WTC11 (cell line): ENCODE measurements at regions not wholly inside any gene's neighbourhood (a gene's known extent, or its start where the extent isn't known, plus 50 kb on each side); places are given as distances from the start of the nearest gene placed in this dataset.

ENCODE experiments used
- ATAC-seq: fragments of 200-7000 bp; cut with Tn5 transposase; 2 replicates; pipeline ENCODE4 v1.10.0; 2021; ENCODE audit warnings: mild to moderate bottlenecking, moderate library complexity
- CTCF ChIA-PET: fragments of 300-600 bp; sonication (Branson Sonifier 250); formaldehyde crosslinking; loops from one replicate; lab custom pipeline; 2021; ENCODE audit warnings: antibody characterized with exemption; lab: Charles Lee
- POLR2A ChIA-PET: fragments of 350-600 bp; sonication (Branson Sonifier 250); formaldehyde crosslinking; loops from one replicate; lab custom pipeline; 2021; ENCODE audit warnings: antibody characterized with exemption; lab: Charles Lee
- DNase-seq: peaks from one replicate; pipeline ENCODE4 v3.0.0; 2021; ENCODE audit warnings: low spot score
- H3K27ac Mint-ChIP-seq: 2 replicates; pipeline ENCODE4 v1.8.0; 2021; ENCODE audit warnings: mixed read lengths
- H3K27me3 Mint-ChIP-seq: 2 replicates; pipeline ENCODE4 v1.8.0; 2021; ENCODE audit warnings: low read depth, mild to moderate bottlenecking, moderate library complexity, mixed read lengths
- H3K36me3 Mint-ChIP-seq: 2 replicates; pipeline ENCODE4 v1.8.0; 2021; ENCODE audit warnings: mixed read lengths
- H3K4me1 Mint-ChIP-seq: 2 replicates; pipeline ENCODE4 v1.8.0; 2022; ENCODE audit warnings: mixed read lengths
- H3K4me3 Mint-ChIP-seq: 2 replicates; pipeline ENCODE4 v1.8.0; 2021; ENCODE audit warnings: mild to moderate bottlenecking, moderate library complexity, mixed read lengths
- H3K9me3 Mint-ChIP-seq: 2 replicates; pipeline ENCODE4 v1.8.0; 2021; ENCODE audit warnings: mixed read lengths
- AR ChIP-seq: fragments of 250-450 bp; sonication (Bioruptor Pico); IDR thresholded peaks from 2 replicates; pipeline ENCODE4 v1.9.0; 2021; ENCODE audit warnings: mild to moderate bottlenecking
- ATF1 ChIP-seq: sonication (generic); formaldehyde crosslinking; IDR thresholded peaks from 2 replicates; pipeline ENCODE4 v1.8.1; 2023; ENCODE audit warnings: mild to moderate bottlenecking, moderate library complexity, missing genetic modification reagents
- ATF2 ChIP-seq: sonication (generic); formaldehyde crosslinking; IDR thresholded peaks from 2 replicates; pipeline ENCODE4 v1.8.1; 2022; ENCODE audit warnings: low read depth, missing genetic modification reagents, borderline replicate concordance
- ATF3 ChIP-seq: sonication (generic); formaldehyde crosslinking; conservative IDR thresholded peaks from 2 replicates; pipeline ENCODE4 v1.8.1; 2022; ENCODE audit warnings: mild to moderate bottlenecking, missing genetic modification reagents
- CREB1 ChIP-seq: sonication (generic); formaldehyde crosslinking; IDR thresholded peaks from 2 replicates; pipeline ENCODE4 v1.8.0; 2023; ENCODE audit warnings: mild to moderate bottlenecking, missing genetic modification reagents
- CREM ChIP-seq: sonication (generic); formaldehyde crosslinking; IDR thresholded peaks from 2 replicates; pipeline ENCODE4 v1.8.1; 2022; ENCODE audit warnings: mild to moderate bottlenecking, missing genetic modification reagents, moderate library complexity
- E2F5 ChIP-seq: sonication (generic); formaldehyde crosslinking; IDR thresholded peaks from 2 replicates; pipeline ENCODE4 v1.8.1; 2022; ENCODE audit warnings: mild to moderate bottlenecking, moderate library complexity, missing genetic modification reagents
- EMX1 ChIP-seq: fragments of 250-450 bp; sonication (Bioruptor Pico); IDR thresholded peaks from 2 replicates; pipeline ENCODE4 v1.8.0; 2021; ENCODE audit warnings: mild to moderate bottlenecking
- ESRRA ChIP-seq: sonication (generic); formaldehyde crosslinking; IDR thresholded peaks from 2 replicates; pipeline ENCODE4 v1.8.1; 2022; ENCODE audit warnings: mild to moderate bottlenecking, missing genetic modification reagents, borderline replicate concordance
- FOXJ3 ChIP-seq: sonication (generic); formaldehyde crosslinking; IDR thresholded peaks from 2 replicates; pipeline ENCODE4 v1.9.0; 2021; ENCODE audit warnings: missing genetic modification reagents, mild to moderate bottlenecking, borderline replicate concordance
- FOXP1 ChIP-seq: sonication (generic); formaldehyde crosslinking; IDR thresholded peaks from 2 replicates; pipeline ENCODE4 v1.8.0; 2022; ENCODE audit warnings: missing genetic modification reagents, mild to moderate bottlenecking, moderate library complexity, borderline replicate concordance
- GRHL2 ChIP-seq: fragments of 250-450 bp; sonication (Bioruptor Pico); IDR thresholded peaks from 2 replicates; pipeline ENCODE4 v1.8.0; 2022; ENCODE audit warnings: mild to moderate bottlenecking, moderate library complexity; ENCODE audit not compliant: insufficient replicate concordance, severe bottlenecking
- KAT7 ChIP-seq: sonication (generic); formaldehyde crosslinking; IDR thresholded peaks from 2 replicates; pipeline ENCODE4 v1.8.1; 2023; ENCODE audit warnings: missing genetic modification reagents, mild to moderate bottlenecking, borderline replicate concordance
- NFE2L1 ChIP-seq: sonication (generic); formaldehyde crosslinking; IDR thresholded peaks from 2 replicates; pipeline ENCODE4 v1.8.1; 2023; ENCODE audit warnings: missing genetic modification reagents
- NFYB ChIP-seq: sonication (generic); formaldehyde crosslinking; conservative IDR thresholded peaks from 2 replicates; pipeline ENCODE4 v1.8.0; 2022; ENCODE audit warnings: low read depth, missing genetic modification reagents
- NR2C2 ChIP-seq: sonication (generic); formaldehyde crosslinking; IDR thresholded peaks from 2 replicates; pipeline ENCODE4 v1.8.0; 2022; ENCODE audit warnings: mild to moderate bottlenecking, missing genetic modification reagents
- NR3C1 ChIP-seq: sonication (generic); formaldehyde crosslinking; conservative IDR thresholded peaks from 2 replicates; pipeline ENCODE4 v1.8.1; 2023; ENCODE audit warnings: low read depth, mild to moderate bottlenecking, missing genetic modification reagents
- RELA ChIP-seq: sonication (generic); formaldehyde crosslinking; IDR thresholded peaks from 2 replicates; pipeline ENCODE4 v1.8.1; 2022; ENCODE audit warnings: missing genetic modification reagents, mild to moderate bottlenecking, borderline replicate concordance
- SMAD4 ChIP-seq: sonication (generic); formaldehyde crosslinking; IDR thresholded peaks from 2 replicates; pipeline ENCODE4 v1.8.0; 2022; ENCODE audit warnings: mild to moderate bottlenecking, missing genetic modification reagents
- SOX15 ChIP-seq: fragments of 250-450 bp; sonication (Bioruptor Pico); IDR thresholded peaks from 2 replicates; pipeline ENCODE4 v1.9.0; 2021; ENCODE audit warnings: mild to moderate bottlenecking
- TCF7 ChIP-seq: sonication (generic); formaldehyde crosslinking; IDR thresholded peaks from 2 replicates; pipeline ENCODE4 v1.8.0; 2022; ENCODE audit warnings: mild to moderate bottlenecking, low read depth, missing genetic modification reagents, moderate library complexity
- TEAD1 ChIP-seq: sonication (generic); formaldehyde crosslinking; IDR thresholded peaks from 2 replicates; pipeline ENCODE4 v1.8.0; 2022; ENCODE audit warnings: mild to moderate bottlenecking, missing genetic modification reagents
- USF1 ChIP-seq: sonication (generic); formaldehyde crosslinking; IDR thresholded peaks from 2 replicates; pipeline ENCODE4 v1.8.0; 2022; ENCODE audit warnings: mild to moderate bottlenecking, missing genetic modification reagents
- ZBTB21 ChIP-seq: sonication (generic); formaldehyde crosslinking; IDR thresholded peaks from 2 replicates; pipeline ENCODE4 v1.8.1; 2023; ENCODE audit warnings: mild to moderate bottlenecking, missing genetic modification reagents, borderline replicate concordance
- ZNF121 ChIP-seq: sonication (generic); formaldehyde crosslinking; IDR thresholded peaks from 2 replicates; pipeline ENCODE4 v1.8.0; 2023; ENCODE audit warnings: missing genetic modification reagents
- ZNF138 ChIP-seq: sonication (generic); formaldehyde crosslinking; conservative IDR thresholded peaks from 2 replicates; pipeline ENCODE4 v1.8.1; 2022; ENCODE audit warnings: mild to moderate bottlenecking, moderate library complexity, missing genetic modification reagents
- ZNF219 ChIP-seq: sonication (generic); formaldehyde crosslinking; IDR thresholded peaks from 2 replicates; pipeline ENCODE4 v1.8.0; 2023; ENCODE audit warnings: missing genetic modification reagents, mild to moderate bottlenecking, borderline replicate concordance
- ZNF416 ChIP-seq: fragments of 250-450 bp; sonication (Bioruptor Pico); IDR thresholded peaks from 2 replicates; pipeline ENCODE4 v1.9.0; 2021; ENCODE audit warnings: mild to moderate bottlenecking, inconsistent platforms
- ZNF671 ChIP-seq: fragments of 250-450 bp; sonication (Bioruptor Pico); IDR thresholded peaks from 2 replicates; pipeline ENCODE4 v1.8.0; 2021; ENCODE audit warnings: mild to moderate bottlenecking
- ZSCAN18 ChIP-seq: fragments of 250-450 bp; sonication (Bioruptor Pico); IDR thresholded peaks from 2 replicates; pipeline ENCODE4 v2.1.2; 2022; ENCODE audit warnings: mild to moderate bottlenecking, moderate library complexity
- TF ChIP-seq, protein P1 (sequence below): sonication (generic); formaldehyde crosslinking; IDR thresholded peaks from 2 replicates; pipeline ENCODE4 v1.8.1; 2023; ENCODE audit warnings: mild to moderate bottlenecking, missing genetic modification reagents, moderate library complexity

GRCh38 chr5:110082194-110082593 lies 392.5 kb downstream of the MAN2A1 start:
- no peak overlapping the region for H3K4me3 Mint-ChIP-seq
- POLR2A ChIA-PET: no interaction called here
- no peak for TF ChIP-seq NR3C1 (CRISPR knock-in tag)
- no peak for TF ChIP-seq TCF7 (CRISPR knock-in tag)
- no peak for TF ChIP-seq FOXP1
- TF ChIP-seq ZNF121 (CRISPR knock-in tag): no peak
- no peak for TF ChIP-seq RELA (CRISPR knock-in tag)
- TF ChIP-seq ATF2 (CRISPR knock-in tag): no peak
- TF ChIP-seq ATF1 (CRISPR knock-in tag): no peak
- TF ChIP-seq ZBTB21 (CRISPR knock-in tag): no peak
- TF ChIP-seq AR (CRISPR knock-in tag): no peak
- TF ChIP-seq, protein P1, sequence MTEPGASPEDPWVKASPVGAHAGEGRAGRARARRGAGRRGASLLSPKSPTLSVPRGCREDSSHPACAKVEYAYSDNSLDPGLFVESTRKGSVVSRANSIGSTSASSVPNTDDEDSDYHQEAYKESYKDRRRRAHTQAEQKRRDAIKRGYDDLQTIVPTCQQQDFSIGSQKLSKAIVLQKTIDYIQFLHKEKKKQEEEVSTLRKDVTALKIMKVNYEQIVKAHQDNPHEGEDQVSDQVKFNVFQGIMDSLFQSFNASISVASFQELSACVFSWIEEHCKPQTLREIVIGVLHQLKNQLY (CRISPR knock-in tag): no peak
- no peak for TF ChIP-seq NFE2L1 (CRISPR knock-in tag)
- no peak for TF ChIP-seq CREM
- TF ChIP-seq USF1 (CRISPR knock-in tag): no peak
- TF ChIP-seq KAT7 (CRISPR knock-in tag): no peak
- no peak for TF ChIP-seq ESRRA
- TF ChIP-seq CREB1 (CRISPR knock-in tag): no peak
- no peak for TF ChIP-seq ZNF671 (CRISPR knock-in tag)
- H3K4me1 Mint-ChIP-seq: no peaks in the 10 kb centered on the region
- H3K36me3 Mint-ChIP-seq: no peaks in the 10 kb centered on the region
- no peak overlapping the region for H3K27ac Mint-ChIP-seq
- no peak for ATAC-seq
- H3K9me3 Mint-ChIP-seq: peaks cover 11% of the 10 kb centered on the region
- no peak for DNase-seq
- no peaks in the 10 kb centered on the region for H3K27me3 Mint-ChIP-seq
- CTCF ChIA-PET: no interaction called here

- no peaks in the 10 kb centered on the region for H3K36me3 Mint-ChIP-seq
- H3K27me3 Mint-ChIP-seq: no peaks in the 10 kb centered on the region
- CTCF ChIA-PET: no interaction called here
- H3K4me1 Mint-ChIP-seq: no peaks in the 10 kb centered on the region
- H3K27ac Mint-ChIP-seq: no peak overlapping the region
- no peak overlapping the region for H3K4me3 Mint-ChIP-seq
- DNase-seq (no peak), ATAC-seq (no peak)
- POLR2A ChIA-PET: no interaction called here
- H3K9me3 Mint-ChIP-seq: peaks cover 4% of the 10 kb centered on the region; the same call in 1 of the 2 replicates
- TF ChIP-seq E2F5 (CRISPR knock-in tag) (no peak), NFYB (CRISPR knock-in tag) (no peak), ZNF219 (no peak), ZNF416 (CRISPR knock-in tag) (no peak), TCF7 (CRISPR knock-in tag) (no peak), ZSCAN18 (CRISPR knock-in tag) (no peak), CREB1 (CRISPR knock-in tag) (no peak), SOX15 (CRISPR knock-in tag) (no peak), FOXJ3 (CRISPR knock-in tag) (no peak), ZNF138 (CRISPR knock-in tag) (no peak), TEAD1 (no peak), RELA (CRISPR knock-in tag) (no peak), ZNF121 (CRISPR knock-in tag) (no peak), NR2C2 (CRISPR knock-in tag) (no peak), EMX1 (CRISPR knock-in tag) (no peak), SMAD4 (CRISPR knock-in tag) (no peak), ATF3 (CRISPR knock-in tag) (no peak), GRHL2 (CRISPR knock-in tag) (no peak)
Observed at GRCh38 chr5:110082863-110083262, 393.1 kb downstream of the MAN2A1 start.
